22Rv1 (cell line): ENCODE measurements at regions not wholly inside any gene's neighbourhood (a gene's known extent, or its start where the extent isn't known, plus 50 kb on each side); places are given as distances from the start of the nearest gene placed in this dataset.

Experiments
- ZFX ChIP-seq: fragments of 450-650 bp; IDR thresholded peaks from 2 replicates; pipeline ENCODE4 v1.6.1; 2017; ENCODE audit warnings: antibody characterized with exemption, borderline replicate concordance
- TF ChIP-seq, protein P1 (sequence below): fragments of 450-650 bp; IDR thresholded peaks from 2 replicates; pipeline ENCODE4 v1.5.1; 2017; ENCODE audit warnings: mild to moderate bottlenecking

DNA sequence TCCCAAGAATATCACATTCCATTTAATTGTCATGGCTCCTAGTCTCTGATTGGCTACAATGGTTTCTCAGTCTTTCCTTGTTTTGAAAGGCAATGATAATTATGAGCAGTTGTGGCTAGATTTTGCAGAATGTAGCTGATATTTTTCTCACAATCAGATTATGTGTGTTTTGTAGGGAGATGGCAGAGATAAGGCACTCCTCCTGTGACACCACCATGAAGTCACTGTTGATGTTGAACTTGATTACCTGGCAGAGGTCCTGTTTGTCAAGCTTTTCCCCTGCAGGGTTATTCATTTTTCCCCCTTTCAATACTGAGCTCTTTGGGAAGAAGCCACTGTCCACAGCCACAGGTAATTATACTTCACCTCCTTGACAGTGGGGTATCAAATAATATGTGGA lies 602.9 kb upstream of the PFKP start:
- no peak for TF ChIP-seq ZFX
- TF ChIP-seq, protein P1, sequence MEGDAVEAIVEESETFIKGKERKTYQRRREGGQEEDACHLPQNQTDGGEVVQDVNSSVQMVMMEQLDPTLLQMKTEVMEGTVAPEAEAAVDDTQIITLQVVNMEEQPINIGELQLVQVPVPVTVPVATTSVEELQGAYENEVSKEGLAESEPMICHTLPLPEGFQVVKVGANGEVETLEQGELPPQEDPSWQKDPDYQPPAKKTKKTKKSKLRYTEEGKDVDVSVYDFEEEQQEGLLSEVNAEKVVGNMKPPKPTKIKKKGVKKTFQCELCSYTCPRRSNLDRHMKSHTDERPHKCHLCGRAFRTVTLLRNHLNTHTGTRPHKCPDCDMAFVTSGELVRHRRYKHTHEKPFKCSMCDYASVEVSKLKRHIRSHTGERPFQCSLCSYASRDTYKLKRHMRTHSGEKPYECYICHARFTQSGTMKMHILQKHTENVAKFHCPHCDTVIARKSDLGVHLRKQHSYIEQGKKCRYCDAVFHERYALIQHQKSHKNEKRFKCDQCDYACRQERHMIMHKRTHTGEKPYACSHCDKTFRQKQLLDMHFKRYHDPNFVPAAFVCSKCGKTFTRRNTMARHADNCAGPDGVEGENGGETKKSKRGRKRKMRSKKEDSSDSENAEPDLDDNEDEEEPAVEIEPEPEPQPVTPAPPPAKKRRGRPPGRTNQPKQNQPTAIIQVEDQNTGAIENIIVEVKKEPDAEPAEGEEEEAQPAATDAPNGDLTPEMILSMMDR = no peak
